Endothelial cell of umbilical vein (primary cell): ENCODE measurements at regions not wholly inside any gene's neighbourhood (a gene's known extent, or its start where the extent isn't known, plus 50 kb on each side); places are given as distances from the start of the nearest gene placed in this dataset.

Source experiments
- BruUV-seq: library from RNA; stranded (reverse); fragments of 400-500 nt; replicated peaks from 2 replicates; lab custom pipeline; 2021; lab: Mats Ljungman, UMichigan
- CTCF ChIA-PET: fragments of 300-600, 350-600 bp; sonication (Branson Sonifier 250); formaldehyde crosslinking; loops from one replicate; lab custom pipeline; 2021; ENCODE audit warnings: antibody characterized with exemption, inconsistent platforms; lab: Charles Lee
- POLR2A ChIA-PET: fragments of 300-600, 350-600 bp; sonication (Branson Sonifier 250); formaldehyde crosslinking; loops from one replicate; lab custom pipeline; 2021; ENCODE audit warnings: antibody characterized with exemption, inconsistent platforms; lab: Charles Lee
- DNase-seq: peaks from one replicate; pipeline ENCODE4 v3.0.0-alpha.2; 2011; ENCODE audit warnings: low read depth, low spot score
- FAIRE-seq: peaks from 2 replicates; lab custom pipeline; 2011; peaks lifted over from hg19 to GRCh38; lab: Jason Lieb, UNC
- H2AFZ ChIP-seq: 2 replicates; pipeline ENCODE4 v1.6.0; 2012; ENCODE audit warnings: low read depth, low read length, control low read depth, inconsistent platforms
- H3K27ac ChIP-seq: 2 replicates; pipeline ENCODE4 v1.5.1; 2011; ENCODE audit warnings: low read depth, mild to moderate bottlenecking, control low read depth, low read length, moderate library complexity; ENCODE audit not compliant: insufficient read depth
- H3K27me3 ChIP-seq, 2 experiments: 2 replicates each; pipeline versions ENCODE4 v1.6.0 to v1.6.1; 2011; ENCODE audit warnings: low read length in 2 of 2, mixed read lengths in 1 of 2; ENCODE audit not compliant: control insufficient read depth in 2 of 2, insufficient read depth in 2 of 2
- H3K36me3 ChIP-seq, 2 experiments: 2 replicates in 1 of 2; 3 replicates in 1 of 2; pipeline ENCODE4 v1.5.1; 2011; ENCODE audit warnings: low read length in 2 of 2, mild to moderate bottlenecking in 1 of 2, moderate library complexity in 1 of 2; ENCODE audit not compliant: control insufficient read depth in 2 of 2, insufficient read depth in 2 of 2; ENCODE audit errors: extremely low read depth in 1 of 2
- H3K4me1 ChIP-seq: 3 replicates; pipeline ENCODE4 v1.5.1; 2011; ENCODE audit warnings: mild to moderate bottlenecking, low read length; ENCODE audit not compliant: control insufficient read depth, insufficient read depth; ENCODE audit errors: extremely low read depth
- H3K4me2 ChIP-seq: 2 replicates; pipeline ENCODE4 v1.6.1; 2011; ENCODE audit warnings: low read length, control low read depth, mixed read lengths; ENCODE audit not compliant: insufficient read depth
- H3K4me3 ChIP-seq, 3 experiments: fragments of 200-600 bp in 1 of 3; sonication (generic), shearing (Covaris generic) in 1 of 3; replicated peaks in 1 of 3; 2 replicates each; pipeline ENCODE4 v1.5.1; 2011 to 2016; ENCODE audit warnings: control low read depth in 3 of 3, low read length in 3 of 3, mild to moderate bottlenecking in 2 of 3, inconsistent platforms in 1 of 3, low read depth in 1 of 3, moderate library complexity in 1 of 3; ENCODE audit not compliant: insufficient read depth in 1 of 3
- H3K79me2 ChIP-seq: 2 replicates; pipeline ENCODE4 v1.6.0; 2012; ENCODE audit warnings: low read length, inconsistent platforms; ENCODE audit not compliant: control insufficient read depth, insufficient read depth
- H3K9ac ChIP-seq: replicated peaks from 2 replicates; pipeline ENCODE3; 2011; ENCODE audit warnings: low read length, control low read depth; ENCODE audit not compliant: insufficient read depth; ENCODE audit errors: extremely low read depth
- H3K9me1 ChIP-seq: replicated peaks from 3 replicates; pipeline ENCODE4 v1.6.0; 2011; ENCODE audit warnings: mild to moderate bottlenecking, low read length; ENCODE audit not compliant: control insufficient read depth, insufficient read depth; ENCODE audit errors: extremely low read depth
- H3K9me3 ChIP-seq: replicated peaks from 2 replicates; pipeline ENCODE4 v1.5.1; 2012; ENCODE audit warnings: low read length, inconsistent platforms; ENCODE audit not compliant: control insufficient read depth, insufficient read depth
- H4K20me1 ChIP-seq: replicated peaks from 2 replicates; pipeline ENCODE3; 2011; ENCODE audit warnings: mild to moderate bottlenecking, low read length; ENCODE audit not compliant: control insufficient read depth, insufficient read depth; ENCODE audit errors: extremely low read depth
- EZH2 ChIP-seq: IDR thresholded peaks from 2 replicates; pipeline ENCODE4 v1.6.1; 2012; ENCODE audit warnings: borderline replicate concordance, low read depth, mild to moderate bottlenecking, moderate library complexity, low read length, inconsistent platforms; ENCODE audit not compliant: severe bottlenecking
- FOS ChIP-seq: IDR thresholded peaks from 2 replicates; pipeline ENCODE4 v1.6.1; 2011; ENCODE audit warnings: mild to moderate bottlenecking, low read length, moderate library complexity, borderline replicate concordance; ENCODE audit not compliant: insufficient read depth
- GATA2 ChIP-seq: IDR thresholded peaks from 2 replicates; pipeline ENCODE4 v1.7.0; 2011; ENCODE audit warnings: low read depth, mild to moderate bottlenecking, moderate library complexity, mixed read lengths, low read length; ENCODE audit not compliant: insufficient read length, insufficient read depth
- JUN ChIP-seq: IDR thresholded peaks from 2 replicates; pipeline ENCODE4 v1.6.1; 2011; ENCODE audit warnings: borderline replicate concordance, low read depth; ENCODE audit not compliant: insufficient read length, insufficient read depth
- MYC ChIP-seq: IDR thresholded peaks from one replicate; pipeline ENCODE4 v1.6.1; 2011; ENCODE audit warnings: mild to moderate bottlenecking, low read depth, low read length
- POLR2A ChIP-seq: IDR thresholded peaks from 2 replicates; pipeline ENCODE4 v1.6.1; 2012; ENCODE audit warnings: low read depth, mild to moderate bottlenecking, control low read depth, low read length
- POLR2AphosphoS5 ChIP-seq: IDR thresholded peaks from 2 replicates; pipeline ENCODE4 v1.6.1; 2012; ENCODE audit warnings: low read depth, mild to moderate bottlenecking, control low read depth, low read length, moderate library complexity; ENCODE audit not compliant: insufficient read depth
- dilution Hi-C: fragments of 300-500 bp; cut with MboI; formaldehyde crosslinking; loops from one replicate; pipeline ENCODE4 v1.15.0; 2019; ENCODE audit warnings: low sequenced_read_pairs; ENCODE audit not compliant: extremely low pct_ligation_motif_present
- intact Hi-C: fragments of 100-400 bp; cut with micrococcal nuclease; formaldehyde crosslinking; loops from one replicate; pipeline ENCODE4 v1.10.0; 2022
- TF ChIP-seq, protein P1 (sequence below), 2 donors: IDR thresholded peaks; 1 replicate in 1 of 2; 2 replicates in 1 of 2; pipeline ENCODE4 v1.5.1; 2011; ENCODE audit warnings: low read length in 2 of 2, mild to moderate bottlenecking in 2 of 2, moderate library complexity in 2 of 2, control low read depth in 1 of 2, inconsistent platforms in 1 of 2, low read depth in 1 of 2; ENCODE audit not compliant: insufficient read depth in 1 of 2; ENCODE audit errors: extremely low read depth in 1 of 2
- TF ChIP-seq, protein P2 (sequence below): IDR thresholded peaks from 2 replicates; pipeline ENCODE4 v1.6.1; 2011; ENCODE audit not compliant: insufficient read depth, insufficient read length

DNA sequence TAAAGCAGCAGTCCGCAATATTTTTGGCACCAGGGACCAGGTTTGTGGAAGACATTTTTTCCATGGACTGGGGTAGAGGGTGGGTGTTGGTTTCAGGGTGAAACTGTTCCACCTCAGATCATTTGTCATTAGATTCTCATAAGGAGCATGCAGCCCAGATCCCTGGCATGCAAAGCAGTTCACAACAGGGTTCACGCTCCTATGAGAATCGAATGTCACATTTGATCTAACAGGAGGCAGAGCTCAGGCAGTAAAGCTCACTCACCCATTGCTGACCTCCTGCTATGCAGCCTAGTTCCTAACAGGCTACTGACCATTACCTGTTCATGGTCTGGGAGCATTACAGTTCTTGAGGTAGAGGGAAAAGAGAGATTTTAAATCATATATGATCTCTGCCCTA lies 241.5 kb upstream of the COX7C start:
- Histone ChIP-seq H2AFZ (no peak overlapping the region), H3K79me2 (no peaks in the 10 kb centered on the region), H3K9me3 (no peaks in the 10 kb centered on the region), H3K9me1 (no peaks in the 10 kb centered on the region), H3K36me3 (no peaks in the 10 kb centered on the region), H3K4me2 (no peak overlapping the region), H3K27ac (no peak overlapping the region), H3K4me3 (no peak overlapping the region), H3K4me1 (no peaks in the 10 kb centered on the region), H4K20me1 (no peaks in the 10 kb centered on the region), H3K27me3 (no peaks in the 10 kb centered on the region), H3K9ac (no peak overlapping the region)
- ChIA-PET POLR2A (no interaction called here), CTCF (no interaction called here)
- no peak for FAIRE-seq
- dilution Hi-C loops = no loop called here
- intact Hi-C loops = no loop called here
- no peak for DNase-seq
- TF ChIP-seq EZH2 = no peak
- TF ChIP-seq POLR2AphosphoS5 = no peak
- no peak for TF ChIP-seq MYC
- TF ChIP-seq, protein P1, sequence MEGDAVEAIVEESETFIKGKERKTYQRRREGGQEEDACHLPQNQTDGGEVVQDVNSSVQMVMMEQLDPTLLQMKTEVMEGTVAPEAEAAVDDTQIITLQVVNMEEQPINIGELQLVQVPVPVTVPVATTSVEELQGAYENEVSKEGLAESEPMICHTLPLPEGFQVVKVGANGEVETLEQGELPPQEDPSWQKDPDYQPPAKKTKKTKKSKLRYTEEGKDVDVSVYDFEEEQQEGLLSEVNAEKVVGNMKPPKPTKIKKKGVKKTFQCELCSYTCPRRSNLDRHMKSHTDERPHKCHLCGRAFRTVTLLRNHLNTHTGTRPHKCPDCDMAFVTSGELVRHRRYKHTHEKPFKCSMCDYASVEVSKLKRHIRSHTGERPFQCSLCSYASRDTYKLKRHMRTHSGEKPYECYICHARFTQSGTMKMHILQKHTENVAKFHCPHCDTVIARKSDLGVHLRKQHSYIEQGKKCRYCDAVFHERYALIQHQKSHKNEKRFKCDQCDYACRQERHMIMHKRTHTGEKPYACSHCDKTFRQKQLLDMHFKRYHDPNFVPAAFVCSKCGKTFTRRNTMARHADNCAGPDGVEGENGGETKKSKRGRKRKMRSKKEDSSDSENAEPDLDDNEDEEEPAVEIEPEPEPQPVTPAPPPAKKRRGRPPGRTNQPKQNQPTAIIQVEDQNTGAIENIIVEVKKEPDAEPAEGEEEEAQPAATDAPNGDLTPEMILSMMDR (IDR thresholded peaks at IDR 0.05; ENCODE audit: extremely low read depth in 1 of 2, insufficient read depth in 1 of 2, low read depth in 1 of 2, low read length in 2 of 2) = no peak
- no peak for TF ChIP-seq JUN
- no peak for TF ChIP-seq GATA2
- TF ChIP-seq, protein P2, sequence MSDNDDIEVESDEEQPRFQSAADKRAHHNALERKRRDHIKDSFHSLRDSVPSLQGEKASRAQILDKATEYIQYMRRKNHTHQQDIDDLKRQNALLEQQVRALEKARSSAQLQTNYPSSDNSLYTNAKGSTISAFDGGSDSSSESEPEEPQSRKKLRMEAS = no peak
- TF ChIP-seq FOS = no peak
- no peak for TF ChIP-seq POLR2A
- BruUV-seq = no TSS peak
